ENCODE measurements at regions not wholly inside any gene's neighbourhood (a gene's known extent, or its start where the extent isn't known, plus 50 kb on each side); places are given as distances from the start of the nearest gene placed in this dataset.

DNA sequence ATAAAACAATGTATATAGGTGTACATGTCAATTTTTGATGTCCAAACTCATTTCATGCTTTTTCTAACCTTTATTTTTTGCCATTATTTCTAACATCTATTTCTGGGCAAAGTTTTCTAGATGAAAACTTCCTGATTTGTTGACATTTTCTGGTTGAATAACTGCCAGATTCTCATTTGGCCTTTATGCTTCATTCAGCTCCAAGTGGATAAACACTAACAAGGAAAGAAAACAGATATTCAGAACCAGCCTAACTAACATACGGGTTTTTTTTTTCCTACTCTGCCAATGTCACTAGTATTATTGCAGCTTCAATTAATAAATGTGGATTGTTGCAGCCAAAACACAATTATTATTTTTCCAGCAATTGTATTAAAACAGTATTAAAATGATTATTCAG is 50.9 kb upstream of the RAP1GDS1 start:
- DNase-seq (ENCODE audit: low spot score), result no peak

DNA sequence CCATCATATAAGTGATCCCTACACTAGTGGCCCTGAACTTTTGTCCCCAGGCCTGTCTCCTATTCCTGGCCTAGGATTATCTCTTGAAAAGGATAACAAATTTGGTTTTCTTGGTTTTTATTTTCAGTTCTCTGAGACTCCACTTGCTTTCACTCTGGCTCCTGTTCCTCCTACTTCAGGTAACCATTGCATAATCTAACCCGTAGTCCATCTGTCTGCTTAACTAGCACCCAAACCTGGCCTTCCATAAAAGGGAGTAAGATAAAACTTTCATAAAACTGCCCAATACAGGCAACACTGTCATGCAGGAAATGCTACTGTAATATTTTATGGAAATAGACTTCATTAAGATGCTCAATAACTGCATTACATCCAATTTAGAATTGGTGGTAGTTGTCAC is 52.1 kb upstream of the RAP1GDS1 start:
- DNase-seq (ENCODE audit: low spot score), result no peak

GRCh38 chr4:98204236-98204553 is 57.0 kb upstream of the RAP1GDS1 start:
- no peak for DNase-seq (ENCODE audit: low spot score)

- no peak for DNase-seq (ENCODE audit: low spot score)
Observed at GRCh38 chr4:98203332-98204235, 57.6 kb upstream of the RAP1GDS1 start.

DNA sequence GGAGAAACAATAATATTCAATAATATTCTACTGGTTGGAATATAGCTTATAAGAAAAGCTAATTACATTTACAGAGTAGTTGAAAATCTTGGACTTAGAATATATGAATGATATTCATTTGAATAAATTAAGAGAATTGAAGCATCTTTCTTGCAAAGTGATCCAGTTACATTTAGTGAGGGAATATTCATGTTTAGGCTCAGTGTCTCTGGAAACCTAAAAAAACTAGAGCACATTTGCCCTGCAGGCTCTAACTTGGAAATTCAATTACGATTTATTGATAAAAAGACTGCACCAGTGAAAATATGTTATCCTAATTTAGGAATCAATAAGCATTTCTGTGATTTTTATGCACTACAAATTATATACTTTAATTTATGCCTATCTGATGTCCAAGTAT is 58.3 kb upstream of the RAP1GDS1 start:
- no peak for DNase-seq (ENCODE audit: low spot score)

- peak; percentile 37 for DNase-seq (ENCODE audit: low spot score)
Observed at GRCh38 chr4:98199247-98199646, 56.0 kb upstream of the STPG2 start.

DNA sequence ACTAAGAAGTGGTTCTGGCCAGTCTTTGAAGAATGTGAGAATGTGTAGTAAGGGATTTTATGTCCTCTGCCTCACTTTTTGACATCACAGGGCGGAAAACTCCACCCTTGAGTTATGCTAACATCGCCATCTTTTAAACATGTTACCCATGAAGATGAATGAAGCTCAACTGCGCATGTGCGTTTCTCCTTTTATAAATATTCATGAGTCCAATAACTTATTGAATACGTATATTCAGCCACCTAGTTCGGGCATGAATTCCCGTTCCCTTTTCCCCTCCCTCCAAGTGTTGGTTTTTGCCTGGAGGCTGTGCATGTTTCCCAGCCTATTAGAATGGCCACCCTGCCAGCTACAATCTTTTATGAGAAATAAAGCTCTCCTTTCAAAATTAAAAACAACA is 51.7 kb upstream of the STPG2 start:
- no peak for DNase-seq (ENCODE audit: low spot score)

DNA sequence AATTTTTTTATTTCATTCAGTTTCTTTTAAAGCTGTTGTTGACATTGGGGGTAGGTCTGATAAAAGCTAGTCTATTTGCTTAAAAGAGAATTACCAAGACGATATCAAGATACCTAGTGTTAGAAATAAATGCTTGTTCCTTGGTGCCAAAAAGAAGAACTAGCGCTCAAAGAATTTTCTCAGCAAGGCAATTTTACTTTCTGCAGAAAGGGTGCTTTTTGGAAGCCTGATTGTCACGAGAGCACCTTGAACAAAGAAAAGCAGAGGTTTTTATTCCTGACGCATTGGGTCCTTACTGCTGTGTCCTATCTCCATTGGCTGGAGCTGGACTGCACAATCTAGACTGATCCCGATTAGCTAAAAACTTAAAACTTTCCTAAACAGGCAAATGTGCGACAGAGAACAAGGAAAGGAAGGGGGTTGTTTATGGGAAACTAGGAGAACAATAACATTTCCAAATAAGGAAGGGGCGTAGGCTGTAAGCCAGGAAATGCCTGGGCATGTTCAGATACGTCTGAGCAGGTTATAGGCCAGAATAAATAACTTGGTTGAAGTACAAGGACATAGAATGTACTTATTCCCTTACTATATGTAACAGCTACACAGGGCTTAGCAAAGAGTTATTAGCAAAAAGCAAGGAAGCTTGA is 50.3 kb upstream of the STPG2 start:
- DNase-seq (ENCODE audit: low spot score), result no peak
